Cardiac muscle cell (in vitro differentiated cells and primary cell): ENCODE measurements at regions not wholly inside any gene's neighbourhood (a gene's known extent, or its start where the extent isn't known, plus 50 kb on each side); places are given as distances from the start of the nearest gene placed in this dataset.

ENCODE experiments used
- DNase-seq, 2 donors: peaks; one replicate each; pipeline versions ENCODE4 v3.0.0 to v3.0.0-alpha.2; 2010 to 2017; ENCODE audit warnings: low read depth in 1 of 2, low spot score in 1 of 2
- H3K27ac ChIP-seq: fragments of 200-600 bp; sonication (generic); 2 replicates; pipeline ENCODE4 v1.5.1; 2016
- H3K27me3 ChIP-seq: fragments of 200-600 bp; sonication (generic); 2 replicates; pipeline ENCODE4 v1.6.0; 2016; ENCODE audit warnings: control low read depth
- H3K36me3 ChIP-seq: fragments of 200-600 bp; sonication (generic); 2 replicates; pipeline ENCODE4 v1.5.1; 2016; ENCODE audit warnings: control low read depth
- H3K4me1 ChIP-seq: fragments of 200-600 bp; sonication (generic); 2 replicates; pipeline ENCODE4 v1.8.1; 2017; ENCODE audit warnings: low read depth, mild to moderate bottlenecking, mixed run types
- H3K4me3 ChIP-seq: fragments of 200-600 bp; sonication (generic); 2 replicates; pipeline ENCODE4 v1.5.1; 2016; ENCODE audit warnings: mild to moderate bottlenecking
- H3K9me3 ChIP-seq: fragments of 200-600 bp; sonication (generic); 2 replicates; pipeline ENCODE4 v1.5.1; 2017; ENCODE audit warnings: low read depth, mild to moderate bottlenecking, control low read depth
- CTCF ChIP-seq: IDR thresholded peaks from 2 replicates; pipeline ENCODE4 v1.5.1; 2012; ENCODE audit warnings: low read depth, mild to moderate bottlenecking, low read length

GRCh38 chrX:119996069-119996468 lies 52.5 kb upstream of the NKAP start:
- TF ChIP-seq CTCF = no peak
- Histone ChIP-seq H3K27me3 (peaks cover 100% of the 10 kb centered on the region), H3K9me3 (no peaks in the 10 kb centered on the region), H3K27ac (no peak overlapping the region), H3K4me1 (no peaks in the 10 kb centered on the region), H3K36me3 (no peaks in the 10 kb centered on the region), H3K4me3 (no peak overlapping the region)
- no peak for DNase-seq
